ENCODE measurements at regions not wholly inside any gene's neighbourhood (a gene's known extent, or its start where the extent isn't known, plus 50 kb on each side); places are given as distances from the start of the nearest gene placed in this dataset.
"Not testable (repeated sequence)": the region's sequence is repeated elsewhere in the genome, so short reads cannot be mapped to it uniquely, and the experiment has no call there.

GRCh38 chr6:86487660-86488221, 449.6 kb upstream of the HTR1E start:
- Histone ChIP-seq H3K9me3 (ENCODE audit: control insufficient read depth, insufficient read depth, low read depth, low read length) (no peaks in the 10 kb centered on the region), H4K20me1 (ENCODE audit: control insufficient read depth, extremely low read depth, insufficient read depth, low read length) (no peaks in the 10 kb centered on the region), H2AFZ (ENCODE audit: low read length) (no peak overlapping the region), H3K79me2 (ENCODE audit: control insufficient read depth, insufficient read depth, low read length) (no peaks in the 10 kb centered on the region), H3K4me1 (ENCODE audit: control insufficient read depth, extremely low read depth, insufficient read depth, low read length) (no peaks in the 10 kb centered on the region), H3K9ac (ENCODE audit: insufficient read depth, low read length) (no peak overlapping the region), H3K27me3 (ENCODE audit: control insufficient read depth, insufficient read depth, low read length) (no peaks in the 10 kb centered on the region), H3K4me3 (replicated peaks in 1 of 4; ENCODE audit: control extremely low read depth in 1 of 4, insufficient read depth in 1 of 4, low read depth in 3 of 4, low read length in 4 of 4) (no peak overlapping the region), H3K27ac (ENCODE audit: insufficient read depth, low read length) (no peak overlapping the region), H3K4me2 (ENCODE audit: extremely low read depth, insufficient read depth, low read length) (no peak overlapping the region), H3K36me3 (ENCODE audit: control insufficient read depth, insufficient read depth, low read length) (no peaks in the 10 kb centered on the region)
- TF ChIP-seq EZH2 (IDR thresholded peaks at IDR 0.05; ENCODE audit: low read length, missing control alignments) (no peak), CTCF (conservative IDR thresholded peaks at IDR 0.05 in 1 of 2, IDR thresholded peaks at IDR 0.05 in 1 of 2; ENCODE audit: low read depth in 1 of 2, low read length in 2 of 2) (no peak)
- no peak for DNase-seq (ENCODE audit: low read depth in 2 of 2)

- not testable (repeated sequence) for H3K27ac ChIP-seq (ENCODE audit: insufficient read depth, low read length); H3K36me3 ChIP-seq (ENCODE audit: control insufficient read depth, insufficient read depth, low read length); H3K4me2 ChIP-seq (ENCODE audit: extremely low read depth, insufficient read depth, low read length); H3K4me3 ChIP-seq (replicated peaks in 1 of 4; ENCODE audit: control extremely low read depth in 1 of 4, insufficient read depth in 1 of 4, low read depth in 3 of 4, low read length in 4 of 4); H3K4me1 ChIP-seq (ENCODE audit: control insufficient read depth, extremely low read depth, insufficient read depth, low read length); H3K27me3 ChIP-seq (ENCODE audit: control insufficient read depth, insufficient read depth, low read length); H3K9ac ChIP-seq (ENCODE audit: insufficient read depth, low read length); H4K20me1 ChIP-seq (ENCODE audit: control insufficient read depth, extremely low read depth, insufficient read depth, low read length); H3K9me3 ChIP-seq (ENCODE audit: control insufficient read depth, insufficient read depth, low read depth, low read length); H2AFZ ChIP-seq (ENCODE audit: low read length); H3K79me2 ChIP-seq (ENCODE audit: control insufficient read depth, insufficient read depth, low read length); DNase-seq (ENCODE audit: low read depth in 2 of 2)
Measured at GRCh38 chr6:86478316-86478715, 459.0 kb upstream of the HTR1E start.

- no peaks in the 10 kb centered on the region for H3K36me3 ChIP-seq (ENCODE audit: control insufficient read depth, insufficient read depth, low read length)
- H3K4me1 ChIP-seq (ENCODE audit: control insufficient read depth, extremely low read depth, insufficient read depth, low read length), result no peaks in the 10 kb centered on the region
- H3K9me3 ChIP-seq (ENCODE audit: control insufficient read depth, insufficient read depth, low read depth, low read length), result no peaks in the 10 kb centered on the region
- no peak overlapping the region for H3K4me2 ChIP-seq (ENCODE audit: extremely low read depth, insufficient read depth, low read length)
- no peaks in the 10 kb centered on the region for H3K27me3 ChIP-seq (ENCODE audit: control insufficient read depth, insufficient read depth, low read length)
- no peak for DNase-seq (ENCODE audit: low read depth in 2 of 2)
- H4K20me1 ChIP-seq (ENCODE audit: control insufficient read depth, extremely low read depth, insufficient read depth, low read length), result no peaks in the 10 kb centered on the region
- no peak overlapping the region for H3K27ac ChIP-seq (ENCODE audit: insufficient read depth, low read length)
- no peak overlapping the region for H2AFZ ChIP-seq (ENCODE audit: low read length)
- no peak for TF ChIP-seq CTCF (conservative IDR thresholded peaks at IDR 0.05 in 1 of 2, IDR thresholded peaks at IDR 0.05 in 1 of 2; ENCODE audit: low read depth in 1 of 2, low read length in 2 of 2)
- TF ChIP-seq EZH2 (IDR thresholded peaks at IDR 0.05; ENCODE audit: low read length, missing control alignments), result no peak
- no peak overlapping the region for H3K9ac ChIP-seq (ENCODE audit: insufficient read depth, low read length)
- H3K4me3 ChIP-seq (replicated peaks in 1 of 4; ENCODE audit: control extremely low read depth in 1 of 4, insufficient read depth in 1 of 4, low read depth in 3 of 4, low read length in 4 of 4), result no peak overlapping the region
- H3K79me2 ChIP-seq (ENCODE audit: control insufficient read depth, insufficient read depth, low read length), result no peaks in the 10 kb centered on the region
Measured at GRCh38 chr6:86477500-86478148, 459.7 kb upstream of the HTR1E start.

Data from fibroblast of lung (primary cell).